HG02852 (cell line): ENCODE measurements at regions not wholly inside any gene's neighbourhood (a gene's known extent, or its start where the extent isn't known, plus 50 kb on each side); places are given as distances from the start of the nearest gene placed in this dataset.

ENCODE experiments used
- ATAC-seq: cut with Tn5 transposase; IDR thresholded peaks from one replicate; pipeline ENCODE4 v1.9.1; 2021; ENCODE audit warnings: mild to moderate bottlenecking, moderate library complexity; ENCODE audit not compliant: unreplicated experiment

- ATAC-seq = no peak
Measured at GRCh38 chr6:91780270-91780669, 1193.4 kb upstream of the MAP3K7 start.

GRCh38 chr6:91761621-91762020, 1174.7 kb upstream of the MAP3K7 start:
- ATAC-seq = no peak

- no peak for ATAC-seq
Measured at GRCh38 chr6:91754691-91755090, 1167.8 kb upstream of the MAP3K7 start.

- no peak for ATAC-seq
Measured at GRCh38 chr6:91751526-91751925, 1164.7 kb upstream of the MAP3K7 start.

- no peak for ATAC-seq
Measured at GRCh38 chr6:91744566-91744965, 1157.7 kb upstream of the MAP3K7 start.

- ATAC-seq = no peak
Measured at GRCh38 chr6:91743756-91744155, 1156.9 kb upstream of the MAP3K7 start.

GRCh38 chr6:91731939-91732338, 1145.1 kb upstream of the MAP3K7 start:
- no peak for ATAC-seq

- ATAC-seq = peak; percentile 65
Measured at GRCh38 chr6:91730710-91731109, 1143.8 kb upstream of the MAP3K7 start.

GRCh38 chr6:91720324-91720723, 1133.5 kb upstream of the MAP3K7 start:
- no peak for ATAC-seq

GRCh38 chr6:91719414-91719813, 1132.5 kb upstream of the MAP3K7 start:
- ATAC-seq = no peak

- ATAC-seq = peak; percentile 86
Measured at GRCh38 chr6:91718198-91718597, 1131.3 kb upstream of the MAP3K7 start.

- no peak for ATAC-seq
Measured at GRCh38 chr6:91717094-91717493, 1130.2 kb upstream of the MAP3K7 start.

GRCh38 chr6:91716361-91716760, 1129.5 kb upstream of the MAP3K7 start:
- no peak for ATAC-seq

GRCh38 chr6:91715171-91715805, 1128.4 kb upstream of the MAP3K7 start:
- no peak for ATAC-seq

GRCh38 chr6:91713911-91714310, 1127.0 kb upstream of the MAP3K7 start:
- no peak for ATAC-seq

- no peak for ATAC-seq
Measured at GRCh38 chr6:91711518-91711917, 1124.6 kb upstream of the MAP3K7 start.

GRCh38 chr6:91710342-91710741, 1123.5 kb upstream of the MAP3K7 start:
- ATAC-seq = no peak

GRCh38 chr6:91708534-91708933, 1121.7 kb upstream of the MAP3K7 start:
- no peak for ATAC-seq

- no peak for ATAC-seq
Measured at GRCh38 chr6:91705646-91706045, 1118.8 kb upstream of the MAP3K7 start.

GRCh38 chr6:91704531-91704930, 1117.7 kb upstream of the MAP3K7 start:
- no peak for ATAC-seq

GRCh38 chr6:91697010-91697695, 1110.3 kb upstream of the MAP3K7 start:
- ATAC-seq = peak; percentile 48

- ATAC-seq = no peak
Measured at GRCh38 chr6:91695221-91695620, 1108.3 kb upstream of the MAP3K7 start.
